ENCODE measurements at regions not wholly inside any gene's neighbourhood (a gene's known extent, or its start where the extent isn't known, plus 50 kb on each side); places are given as distances from the start of the nearest gene placed in this dataset.

DNA sequence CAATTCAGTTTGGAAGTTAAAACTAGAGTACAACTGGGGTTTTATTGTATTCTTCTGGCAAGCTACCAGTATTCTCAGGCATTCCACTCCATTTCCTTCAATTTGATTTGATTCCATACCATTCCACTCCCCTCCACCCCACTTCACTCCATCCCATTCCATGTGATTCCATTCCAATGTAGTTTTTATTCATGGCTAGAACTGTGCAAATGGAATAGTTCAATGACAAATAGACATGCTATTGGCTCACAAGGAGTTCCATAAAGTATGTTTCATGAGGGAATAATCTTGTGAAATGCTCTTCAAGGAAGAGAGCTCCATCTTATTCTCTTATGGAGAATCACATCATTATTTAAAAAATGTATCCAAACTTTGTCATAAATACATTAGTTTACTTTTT is 285.0 kb upstream of the BMP2 start:
- Histone ChIP-seq H3K4me2 (no peak overlapping the region), H3K27ac (no peak overlapping the region), H3K4me1 (no peaks in the 10 kb centered on the region), H3K9me3 (no peaks in the 10 kb centered on the region), H3K4me3 (no peak overlapping the region)
- no peak for TF ChIP-seq POLR2A (IDR thresholded peaks at IDR 0.05; ENCODE audit: low read length)
- TF ChIP-seq, protein P1, sequence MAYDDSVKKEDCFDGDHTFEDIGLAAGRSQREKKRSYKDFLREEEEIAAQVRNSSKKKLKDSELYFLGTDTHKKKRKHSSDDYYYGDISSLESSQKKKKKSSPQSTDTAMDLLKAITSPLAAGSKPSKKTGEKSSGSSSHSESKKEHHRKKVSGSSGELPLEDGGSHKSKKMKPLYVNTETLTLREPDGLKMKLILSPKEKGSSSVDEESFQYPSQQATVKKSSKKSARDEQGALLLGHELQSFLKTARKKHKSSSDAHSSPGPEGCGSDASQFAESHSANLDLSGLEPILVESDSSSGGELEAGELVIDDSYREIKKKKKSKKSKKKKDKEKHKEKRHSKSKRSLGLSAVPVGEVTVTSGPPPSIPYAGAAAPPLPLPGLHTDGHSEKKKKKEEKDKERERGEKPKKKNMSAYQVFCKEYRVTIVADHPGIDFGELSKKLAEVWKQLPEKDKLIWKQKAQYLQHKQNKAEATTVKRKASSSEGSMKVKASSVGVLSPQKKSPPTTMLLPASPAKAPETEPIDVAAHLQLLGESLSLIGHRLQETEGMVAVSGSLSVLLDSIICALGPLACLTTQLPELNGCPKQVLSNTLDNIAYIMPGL (CRISPR knock-in tag; IDR thresholded peaks at IDR 0.05; ENCODE audit: borderline replicate concordance): no peak
- TF ChIP-seq RCOR1 (IDR thresholded peaks at IDR 0.05; ENCODE audit: low read depth, low read length): no peak
- TF ChIP-seq, protein P2, sequence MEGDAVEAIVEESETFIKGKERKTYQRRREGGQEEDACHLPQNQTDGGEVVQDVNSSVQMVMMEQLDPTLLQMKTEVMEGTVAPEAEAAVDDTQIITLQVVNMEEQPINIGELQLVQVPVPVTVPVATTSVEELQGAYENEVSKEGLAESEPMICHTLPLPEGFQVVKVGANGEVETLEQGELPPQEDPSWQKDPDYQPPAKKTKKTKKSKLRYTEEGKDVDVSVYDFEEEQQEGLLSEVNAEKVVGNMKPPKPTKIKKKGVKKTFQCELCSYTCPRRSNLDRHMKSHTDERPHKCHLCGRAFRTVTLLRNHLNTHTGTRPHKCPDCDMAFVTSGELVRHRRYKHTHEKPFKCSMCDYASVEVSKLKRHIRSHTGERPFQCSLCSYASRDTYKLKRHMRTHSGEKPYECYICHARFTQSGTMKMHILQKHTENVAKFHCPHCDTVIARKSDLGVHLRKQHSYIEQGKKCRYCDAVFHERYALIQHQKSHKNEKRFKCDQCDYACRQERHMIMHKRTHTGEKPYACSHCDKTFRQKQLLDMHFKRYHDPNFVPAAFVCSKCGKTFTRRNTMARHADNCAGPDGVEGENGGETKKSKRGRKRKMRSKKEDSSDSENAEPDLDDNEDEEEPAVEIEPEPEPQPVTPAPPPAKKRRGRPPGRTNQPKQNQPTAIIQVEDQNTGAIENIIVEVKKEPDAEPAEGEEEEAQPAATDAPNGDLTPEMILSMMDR (IDR thresholded peaks at IDR 0.05): no peak
- TF ChIP-seq CEBPB (IDR thresholded peaks at IDR 0.05): no peak
- TF ChIP-seq POLR2AphosphoS2 (conservative IDR thresholded peaks at IDR 0.05; ENCODE audit: low read length): no peak
- TF ChIP-seq MAFK (IDR thresholded peaks at IDR 0.05; ENCODE audit: partially characterized antibody): no peak
- no peak for TF ChIP-seq TP53 (CRISPR knock-in tag; IDR thresholded peaks at IDR 0.05)
- TF ChIP-seq MAZ (IDR thresholded peaks at IDR 0.05; ENCODE audit: borderline replicate concordance, low read depth, low read length): no peak
- no peak for TF ChIP-seq KDM5A (IDR thresholded peaks at IDR 0.05)
- no peak for TF ChIP-seq HOXB5 (CRISPR knock-in tag; IDR thresholded peaks at IDR 0.05)
- no peak for TF ChIP-seq KDM1A (IDR thresholded peaks at IDR 0.05; ENCODE audit: low read depth)
- TF ChIP-seq PHF8 (IDR thresholded peaks at IDR 0.05; ENCODE audit: borderline replicate concordance, low read depth): no peak
- no peak for TF ChIP-seq CBX8 (IDR thresholded peaks at IDR 0.05)
- POLR2A ChIA-PET: no interaction called here
- FAIRE-seq (no peak), ATAC-seq (no peak), DNase-seq (ENCODE audit: low read depth in 1 of 2, low spot score in 1 of 2) (no peak)
- CTCF ChIA-PET: interaction anchor here (0.6 to 1.3 kb wide), 3 partner anchors 9 to 1250 kb away, joined by 3 to 6 read pairs (median 3); no protein-coding TSS in a partner anchor

DNA sequence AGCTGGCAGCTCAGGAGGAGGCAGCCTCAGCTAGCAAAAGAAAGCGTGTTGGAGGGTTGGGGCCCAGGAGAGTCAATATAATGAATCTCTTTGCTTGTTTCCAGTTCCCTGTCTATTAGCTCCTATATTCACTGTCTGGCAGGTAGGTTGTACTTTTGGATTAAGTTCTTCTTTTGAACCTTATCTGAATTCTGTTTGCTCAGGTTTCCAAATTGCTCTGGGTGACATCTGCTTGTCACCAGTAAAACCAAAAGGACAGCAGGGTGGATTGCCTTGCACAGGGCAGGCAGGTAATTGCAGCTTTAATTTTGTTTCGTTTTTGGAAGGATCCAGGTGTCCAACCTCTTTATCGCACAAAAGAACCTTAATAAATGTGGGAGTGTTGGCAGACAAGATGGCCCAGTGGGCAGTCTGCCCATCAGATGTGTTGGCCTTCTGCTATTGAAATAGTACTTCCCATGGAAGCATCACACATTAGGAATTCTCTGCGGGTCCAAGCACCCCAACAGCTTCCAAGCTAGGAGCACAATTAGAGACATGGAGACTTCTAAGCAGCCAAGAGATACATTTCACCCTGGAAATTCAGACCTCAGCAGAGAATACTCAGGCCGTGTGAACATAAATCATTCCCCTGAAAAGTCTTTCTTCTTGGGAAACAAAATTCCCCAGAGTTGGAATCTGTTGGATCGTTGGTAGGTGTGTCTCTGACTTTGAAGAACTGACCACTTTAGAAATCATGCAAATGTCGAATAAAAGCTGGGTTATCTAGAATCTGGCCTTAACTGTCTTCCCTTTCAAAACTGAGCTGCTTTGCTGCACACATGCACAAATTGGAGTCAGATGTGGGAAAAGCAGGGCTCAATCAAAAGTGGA is 286.9 kb upstream of the BMP2 start:
- Histone ChIP-seq H3K4me2 (no peak overlapping the region), H3K4me1 (no peaks in the 10 kb centered on the region), H3K4me3 (no peak overlapping the region), H3K27ac (no peak overlapping the region), H3K9me3 (no peaks in the 10 kb centered on the region)
- ChIA-PET POLR2A (no interaction called here), CTCF (interaction anchor here (0.8 kb wide), 1 partner anchor 13 kb away, joined by 3 read pairs; no protein-coding TSS in a partner anchor)
- TF ChIP-seq POLR2AphosphoS2 (conservative IDR thresholded peaks at IDR 0.05; ENCODE audit: low read length): no peak
- TF ChIP-seq MAFK (IDR thresholded peaks at IDR 0.05; ENCODE audit: partially characterized antibody): no peak
- TF ChIP-seq, protein P3, sequence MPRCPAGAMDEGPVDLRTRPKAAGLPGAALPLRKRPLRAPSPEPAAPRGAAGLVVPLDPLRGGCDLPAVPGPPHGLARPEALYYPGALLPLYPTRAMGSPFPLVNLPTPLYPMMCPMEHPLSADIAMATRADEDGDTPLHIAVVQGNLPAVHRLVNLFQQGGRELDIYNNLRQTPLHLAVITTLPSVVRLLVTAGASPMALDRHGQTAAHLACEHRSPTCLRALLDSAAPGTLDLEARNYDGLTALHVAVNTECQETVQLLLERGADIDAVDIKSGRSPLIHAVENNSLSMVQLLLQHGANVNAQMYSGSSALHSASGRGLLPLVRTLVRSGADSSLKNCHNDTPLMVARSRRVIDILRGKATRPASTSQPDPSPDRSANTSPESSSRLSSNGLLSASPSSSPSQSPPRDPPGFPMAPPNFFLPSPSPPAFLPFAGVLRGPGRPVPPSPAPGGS (IDR thresholded peaks at IDR 0.05): no peak
- TF ChIP-seq SMC3 (IDR thresholded peaks at IDR 0.05): no peak
- no peak for TF ChIP-seq TP53 (CRISPR knock-in tag; IDR thresholded peaks at IDR 0.05)
- no peak for DNase-seq (ENCODE audit: low read depth in 1 of 2, low spot score in 1 of 2)
- 11% methylated on average over 7 of the region's 7 CpGs for WGBS (ENCODE audit: missing lambda C conversion rate)
- no peak for ATAC-seq
- FAIRE-seq: no peak

DNA sequence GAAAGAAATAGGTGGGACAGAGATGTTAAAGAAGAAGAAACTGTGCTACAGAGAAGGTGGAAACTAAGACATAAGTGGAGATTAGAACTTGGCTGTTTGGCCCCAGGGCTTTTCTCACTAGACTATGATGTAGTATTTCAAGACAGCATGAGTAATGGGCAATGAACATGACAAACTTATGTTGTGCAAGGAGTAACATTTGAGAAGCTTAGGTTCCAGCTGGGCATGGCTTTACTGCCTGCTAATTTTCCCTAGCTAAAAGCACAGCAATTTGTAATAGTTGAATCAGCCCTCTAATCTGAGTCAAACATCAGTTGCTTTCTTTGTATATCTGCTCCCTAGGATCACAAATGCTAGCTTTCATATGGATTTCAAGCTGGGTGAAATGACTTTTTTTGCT is 294.3 kb upstream of the BMP2 start:
- ChIA-PET CTCF (interaction anchor here (0.9 to 1.3 kb wide), 2 partner anchors 10 to 125 kb away, joined by 3 to 6 read pairs; no protein-coding TSS in a partner anchor), POLR2A (no interaction called here)
- no peaks in the 10 kb centered on the region for H3K9me3 ChIP-seq
- FAIRE-seq: no peak
- no peak overlapping the region for H3K4me3 ChIP-seq
- DNase-seq (ENCODE audit: low read depth in 1 of 2, low spot score in 1 of 2): no peak
- H3K27ac ChIP-seq: no peak overlapping the region
- no peaks in the 10 kb centered on the region for H3K4me1 ChIP-seq
- ATAC-seq: no peak
- TF ChIP-seq CHD2 (IDR thresholded peaks at IDR 0.05; ENCODE audit: low read length, partially characterized antibody) (no peak), EP300 (IDR thresholded peaks at IDR 0.05) (no peak), GATA3 (IDR thresholded peaks at IDR 0.05; ENCODE audit: borderline replicate concordance) (no peak), ZSCAN20 (CRISPR knock-in tag; IDR thresholded peaks at IDR 0.05) (no peak)
- TF ChIP-seq, protein P4, sequence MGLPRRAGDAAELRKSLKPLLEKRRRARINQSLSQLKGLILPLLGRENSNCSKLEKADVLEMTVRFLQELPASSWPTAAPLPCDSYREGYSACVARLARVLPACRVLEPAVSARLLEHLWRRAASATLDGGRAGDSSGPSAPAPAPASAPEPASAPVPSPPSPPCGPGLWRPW (IDR thresholded peaks at IDR 0.05): no peak
- TF ChIP-seq, protein P1 (CRISPR knock-in tag; IDR thresholded peaks at IDR 0.05; ENCODE audit: borderline replicate concordance): no peak
- TF ChIP-seq, protein P5, sequence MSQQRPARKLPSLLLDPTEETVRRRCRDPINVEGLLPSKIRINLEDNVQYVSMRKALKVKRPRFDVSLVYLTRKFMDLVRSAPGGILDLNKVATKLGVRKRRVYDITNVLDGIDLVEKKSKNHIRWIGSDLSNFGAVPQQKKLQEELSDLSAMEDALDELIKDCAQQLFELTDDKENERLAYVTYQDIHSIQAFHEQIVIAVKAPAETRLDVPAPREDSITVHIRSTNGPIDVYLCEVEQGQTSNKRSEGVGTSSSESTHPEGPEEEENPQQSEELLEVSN (IDR thresholded peaks at IDR 0.05; ENCODE audit: borderline replicate concordance, low read depth): no peak
- H3K4me2 ChIP-seq: no peak overlapping the region

Measured in A549 (cell line).